PC-3 (cell line): ENCODE measurements at regions not wholly inside any gene's neighbourhood (a gene's known extent, or its start where the extent isn't known, plus 50 kb on each side); places are given as distances from the start of the nearest gene placed in this dataset.

Experiments
- ATAC-seq: fragments of 200-7000 bp; cut with Tn5 transposase; 2 replicates; pipeline ENCODE4 v1.9.1; 2020; ENCODE audit warnings: mild to moderate bottlenecking, moderate library complexity
- BruUV-seq: library from RNA; stranded (reverse); fragments of 400-500 nt; replicated peaks from 2 replicates; lab custom pipeline; 2021; lab: Mats Ljungman, UMichigan
- CTCF ChIA-PET: fragments of 300-600 bp; sonication (Branson Sonifier 250); formaldehyde crosslinking; loops from one replicate; lab custom pipeline; 2022; ENCODE audit warnings: antibody characterized with exemption; lab: Charles Lee
- POLR2A ChIA-PET: fragments of 300-600 bp; sonication (Branson Sonifier 250); formaldehyde crosslinking; loops from one replicate; lab custom pipeline; 2022; ENCODE audit warnings: antibody characterized with exemption; ENCODE audit not compliant: unreplicated experiment; lab: Charles Lee
- DNase-seq: peaks from one replicate; pipeline ENCODE4 v3.0.0-alpha.2; 2015
- H2AFZ ChIP-seq: fragments of 300-600 bp; sonication (generic); 2 replicates; pipeline ENCODE4 v1.6.0; 2016; ENCODE audit warnings: antibody characterized with exemption, low read length
- H3F3A ChIP-seq: fragments of 300-600 bp; sonication (generic); one replicate; pipeline ENCODE4 v1.6.0; 2017; ENCODE audit warnings: antibody characterized with exemption, low read length, control low read depth, mild to moderate bottlenecking; ENCODE audit not compliant: unreplicated experiment
- H3K27ac ChIP-seq: fragments of 300-600 bp; sonication (generic); 2 replicates; pipeline ENCODE4 v1.5.1; 2016; ENCODE audit warnings: mild to moderate bottlenecking, low read length
- H3K27me3 ChIP-seq: fragments of 300-600 bp; sonication (generic); 2 replicates; pipeline ENCODE4 v1.6.1; 2016; ENCODE audit warnings: low read length, mixed read lengths
- H3K36me3 ChIP-seq: fragments of 300-600 bp; sonication (generic); 2 replicates; pipeline ENCODE4 v1.6.1; 2016; ENCODE audit warnings: low read depth, mixed run types, low read length, mixed read lengths
- H3K4me1 ChIP-seq: fragments of 300-600 bp; sonication (generic); 2 replicates; pipeline ENCODE4 v1.5.1; 2016; ENCODE audit warnings: low read length; ENCODE audit not compliant: insufficient read depth
- H3K4me2 ChIP-seq: fragments of 300-600 bp; sonication (generic); 2 replicates; pipeline ENCODE4 v1.6.0; 2016; ENCODE audit warnings: low read length
- H3K4me3 ChIP-seq: fragments of 300-600 bp; sonication (generic); 2 replicates; pipeline ENCODE4 v1.5.1; 2016; ENCODE audit warnings: mild to moderate bottlenecking, low read length, mixed read lengths
- H3K79me2 ChIP-seq: fragments of 300-600 bp; sonication (generic); 2 replicates; pipeline ENCODE4 v1.6.1; 2017; ENCODE audit warnings: low read length, mixed read lengths
- H3K9ac ChIP-seq: fragments of 300-600 bp; sonication (generic); 2 replicates; pipeline ENCODE4 v1.6.0; 2016; ENCODE audit warnings: mild to moderate bottlenecking, low read length
- H3K9me2 ChIP-seq: fragments of 300-600 bp; sonication (generic); replicated peaks from 2 replicates; pipeline ENCODE4 v1.6.1; 2016; ENCODE audit warnings: mixed run types, low read length, mixed read lengths
- H3K9me3 ChIP-seq: fragments of 300-600 bp; sonication (generic); 2 replicates; pipeline ENCODE4 v1.6.1; 2016; ENCODE audit warnings: low read length, mixed read lengths
- H4K20me1 ChIP-seq: fragments of 300-600 bp; sonication (generic); 2 replicates; pipeline ENCODE4 v1.6.1; 2016; ENCODE audit warnings: low read length, mixed read lengths
- EZH2 ChIP-seq: fragments of 300-600 bp; sonication (generic); IDR thresholded peaks from one replicate; pipeline ENCODE4 v1.6.1; 2017; ENCODE audit warnings: antibody characterized with exemption, mild to moderate bottlenecking, low read length; ENCODE audit not compliant: unreplicated experiment
- EZH2phosphoT487 ChIP-seq: fragments of 300-600 bp; sonication (generic); IDR thresholded peaks from 2 replicates; pipeline ENCODE4 v1.6.1; 2018; ENCODE audit warnings: mild to moderate bottlenecking, antibody characterized with exemption, low read length, borderline replicate concordance
- intact Hi-C: fragments of 100-400 bp; cut with micrococcal nuclease; formaldehyde crosslinking; loops from 2 replicates; pipeline ENCODE4 v1.9.0; 2023
- TF ChIP-seq, protein P1 (sequence below): fragments of 300-600 bp; sonication (generic); conservative IDR thresholded peaks from 2 replicates; pipeline ENCODE4 v1.5.1; 2017; ENCODE audit warnings: antibody characterized with exemption, low read depth, mild to moderate bottlenecking, low read length

DNA sequence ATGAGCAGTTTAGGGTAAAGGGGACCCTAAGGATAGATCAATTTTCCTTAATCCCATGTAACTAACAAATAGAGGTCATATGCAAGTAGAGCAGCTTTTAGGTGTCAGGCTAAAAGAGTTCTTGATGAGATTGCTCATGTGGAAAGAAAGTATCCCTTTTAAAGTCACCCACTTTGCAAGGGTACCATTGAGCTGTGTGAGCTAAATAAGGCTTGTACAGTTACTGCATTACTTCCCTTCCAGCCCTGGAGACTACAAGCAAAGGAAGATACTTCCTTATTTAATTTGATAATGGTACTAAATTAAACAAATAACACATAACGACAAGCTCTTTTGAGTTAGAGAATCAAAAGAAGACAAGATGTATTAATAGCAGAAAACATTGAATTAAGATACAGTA, 191.7 kb downstream of the TMX1 start:
- DNase-seq (no peak), ATAC-seq (no peak)
- Histone ChIP-seq H3K4me3 (no peak overlapping the region), H3K9me3 (no peaks in the 10 kb centered on the region), H2AFZ (no peak overlapping the region), H3K9ac (no peak overlapping the region), H3K9me2 (no peaks in the 10 kb centered on the region), H3K27me3 (no peaks in the 10 kb centered on the region), H3K4me1 (peaks cover 16% of the 10 kb centered on the region), H3F3A (no peaks in the 10 kb centered on the region), H3K27ac (no peak overlapping the region), H3K79me2 (no peaks in the 10 kb centered on the region), H3K4me2 (no peak overlapping the region), H3K36me3 (no peaks in the 10 kb centered on the region), H4K20me1 (no peaks in the 10 kb centered on the region)
- TF ChIP-seq EZH2 (no peak), EZH2phosphoT487 (no peak)
- TF ChIP-seq, protein P1, sequence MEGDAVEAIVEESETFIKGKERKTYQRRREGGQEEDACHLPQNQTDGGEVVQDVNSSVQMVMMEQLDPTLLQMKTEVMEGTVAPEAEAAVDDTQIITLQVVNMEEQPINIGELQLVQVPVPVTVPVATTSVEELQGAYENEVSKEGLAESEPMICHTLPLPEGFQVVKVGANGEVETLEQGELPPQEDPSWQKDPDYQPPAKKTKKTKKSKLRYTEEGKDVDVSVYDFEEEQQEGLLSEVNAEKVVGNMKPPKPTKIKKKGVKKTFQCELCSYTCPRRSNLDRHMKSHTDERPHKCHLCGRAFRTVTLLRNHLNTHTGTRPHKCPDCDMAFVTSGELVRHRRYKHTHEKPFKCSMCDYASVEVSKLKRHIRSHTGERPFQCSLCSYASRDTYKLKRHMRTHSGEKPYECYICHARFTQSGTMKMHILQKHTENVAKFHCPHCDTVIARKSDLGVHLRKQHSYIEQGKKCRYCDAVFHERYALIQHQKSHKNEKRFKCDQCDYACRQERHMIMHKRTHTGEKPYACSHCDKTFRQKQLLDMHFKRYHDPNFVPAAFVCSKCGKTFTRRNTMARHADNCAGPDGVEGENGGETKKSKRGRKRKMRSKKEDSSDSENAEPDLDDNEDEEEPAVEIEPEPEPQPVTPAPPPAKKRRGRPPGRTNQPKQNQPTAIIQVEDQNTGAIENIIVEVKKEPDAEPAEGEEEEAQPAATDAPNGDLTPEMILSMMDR = no peak
- intact Hi-C loops = no loop called here
- ChIA-PET CTCF (no interaction called here), POLR2A (interaction anchor here (0.5 kb wide), 1 partner anchor 101 kb away, joined by 3 read pairs; no protein-coding TSS in a partner anchor)
- no TSS peak for BruUV-seq

GRCh38 chr14:51432302-51432948, 192.4 kb downstream of the TMX1 start:
- no peaks in the 10 kb centered on the region for H3K9me3 ChIP-seq
- H3K4me2 ChIP-seq = no peak overlapping the region
- H2AFZ ChIP-seq = no peak overlapping the region
- no peak overlapping the region for H3K27ac ChIP-seq
- no peaks in the 10 kb centered on the region for H4K20me1 ChIP-seq
- intact Hi-C loops = no loop called here
- POLR2A ChIA-PET = interaction anchor here (0.5 kb wide), 1 partner anchor 101 kb away, joined by 3 read pairs; no protein-coding TSS in a partner anchor
- H3F3A ChIP-seq = no peaks in the 10 kb centered on the region
- H3K79me2 ChIP-seq = no peaks in the 10 kb centered on the region
- TF ChIP-seq, protein P1 = no peak
- no peaks in the 10 kb centered on the region for H3K27me3 ChIP-seq
- DNase-seq = no peak
- H3K36me3 ChIP-seq = no peaks in the 10 kb centered on the region
- peaks cover 16% of the 10 kb centered on the region for H3K4me1 ChIP-seq
- no TSS peak for BruUV-seq
- ATAC-seq = no peak
- H3K9me2 ChIP-seq = no peaks in the 10 kb centered on the region
- no peak overlapping the region for H3K4me3 ChIP-seq
- CTCF ChIA-PET = no interaction called here
- no peak overlapping the region for H3K9ac ChIP-seq

DNA sequence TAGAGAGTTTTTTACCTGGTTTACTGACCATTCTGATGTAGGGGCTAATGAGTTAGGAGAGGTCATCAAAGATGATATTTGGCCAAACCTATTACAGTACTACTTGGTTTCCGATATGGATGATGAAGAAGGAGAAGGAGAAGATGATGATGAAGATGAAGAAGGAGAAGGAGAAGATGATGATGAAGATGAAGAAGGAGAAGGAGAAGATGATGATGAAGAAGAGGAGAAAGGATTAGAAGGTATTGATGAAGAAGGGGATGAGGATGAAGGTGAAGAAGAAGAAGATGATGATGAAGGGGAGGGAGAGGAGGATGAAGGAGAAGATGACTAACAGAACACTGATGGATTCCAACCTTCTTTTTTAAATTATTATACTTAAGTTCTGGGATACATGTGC, 196.6 kb downstream of the TMX1 start:
- H3K9ac ChIP-seq = no peak overlapping the region
- H2AFZ ChIP-seq = no peak overlapping the region
- TF ChIP-seq, protein P1 = no peak
- TF ChIP-seq EZH2phosphoT487 = no peak
- TF ChIP-seq EZH2 = no peak
- ChIA-PET POLR2A (no interaction called here), CTCF (no interaction called here)
- no peaks in the 10 kb centered on the region for H4K20me1 ChIP-seq
- H3K4me1 ChIP-seq = peaks cover 14% of the 10 kb centered on the region
- H3K4me3 ChIP-seq = no peak overlapping the region
- peaks cover 4% of the 10 kb centered on the region for H3F3A ChIP-seq
- ATAC-seq (no peak), DNase-seq (no peak)
- H3K27ac ChIP-seq = no peak overlapping the region
- H3K79me2 ChIP-seq = no peaks in the 10 kb centered on the region
- no peaks in the 10 kb centered on the region for H3K9me3 ChIP-seq
- no peaks in the 10 kb centered on the region for H3K36me3 ChIP-seq
- no peaks in the 10 kb centered on the region for H3K27me3 ChIP-seq
- no peaks in the 10 kb centered on the region for H3K9me2 ChIP-seq
- H3K4me2 ChIP-seq = no peak overlapping the region
- no TSS peak for BruUV-seq
- intact Hi-C loops = no loop called here
